Embryonic facial prominence (tissue), 1 donor: ENCODE measurements at regions not wholly inside any gene's neighbourhood (a gene's known extent, or its start where the extent isn't known, plus 50 kb on each side); places are given as distances from the start of the nearest gene placed in this dataset.
"Not testable (repeated sequence)": the region's sequence is repeated elsewhere in the genome, so short reads cannot be mapped to it uniquely, and the experiment has no call there.

Experiments
- DNase-seq: peaks from one replicate; pipeline ENCODE4 v3.0.0-alpha.2; 2016; ENCODE audit errors: extremely low spot score

GRCh38 chr2:183458460-183458859, 334.2 kb downstream of the NUP35 start:
- DNase-seq: no peak

- no peak for DNase-seq
These were observed 335.2 kb downstream of the NUP35 start for GRCh38 chr2:183459466-183459865.

- no peak for DNase-seq
These were observed 339.6 kb downstream of the NUP35 start for GRCh38 chr2:183463821-183464220.

- DNase-seq: no peak
These were observed 340.8 kb downstream of the NUP35 start for GRCh38 chr2:183465048-183465447.

GRCh38 chr2:183474912-183475695, 350.9 kb downstream of the NUP35 start:
- no peak for DNase-seq

GRCh38 chr2:183476490-183476889, 352.2 kb downstream of the NUP35 start:
- no peak for DNase-seq

GRCh38 chr2:183477296-183477695, 353.1 kb downstream of the NUP35 start:
- no peak for DNase-seq

GRCh38 chr2:183478941-183479595, 354.8 kb downstream of the NUP35 start:
- not testable (repeated sequence) for DNase-seq

GRCh38 chr2:183487326-183487725, 363.1 kb downstream of the NUP35 start:
- no peak for DNase-seq

- no peak for DNase-seq
These were observed 364.2 kb downstream of the NUP35 start for GRCh38 chr2:183488421-183488820.

- no peak for DNase-seq
These were observed 366.2 kb downstream of the NUP35 start for GRCh38 chr2:183490489-183490888.

GRCh38 chr2:183490914-183491313, 366.7 kb downstream of the NUP35 start:
- peak; percentile 15 for DNase-seq

GRCh38 chr2:183493040-183493439, 368.8 kb downstream of the NUP35 start:
- no peak for DNase-seq

GRCh38 chr2:183495079-183495478, 370.8 kb downstream of the NUP35 start:
- no peak for DNase-seq

GRCh38 chr2:183495589-183496267, 371.5 kb downstream of the NUP35 start:
- DNase-seq: no peak

GRCh38 chr2:183497861-183498260, 373.6 kb downstream of the NUP35 start:
- no peak for DNase-seq

GRCh38 chr2:183505911-183506310, 381.7 kb downstream of the NUP35 start:
- DNase-seq: no peak

GRCh38 chr2:183511154-183511553, 386.9 kb downstream of the NUP35 start:
- no peak for DNase-seq

GRCh38 chr2:183519371-183520056, 395.3 kb downstream of the NUP35 start:
- no peak for DNase-seq

- DNase-seq: no peak
These were observed 397.7 kb downstream of the NUP35 start for GRCh38 chr2:183521911-183522310.

- DNase-seq: no peak
These were observed 398.4 kb downstream of the NUP35 start for GRCh38 chr2:183522489-183523266.
